OCI-LY3 (cell line): ENCODE measurements at regions not wholly inside any gene's neighbourhood (a gene's known extent, or its start where the extent isn't known, plus 50 kb on each side); places are given as distances from the start of the nearest gene placed in this dataset.

Experiments
- EZH2phosphoT487 ChIP-seq: fragments of 200-600 bp; shearing (Covaris generic); IDR thresholded peaks from 2 replicates; pipeline ENCODE4 v1.6.1; 2018; ENCODE audit warnings: antibody characterized with exemption, mixed run types, low read depth
- TF ChIP-seq, protein P1 (sequence below): fragments of 200-600, 300-600 bp; sonication (generic); IDR thresholded peaks from 2 replicates; pipeline ENCODE4 v1.5.1; 2014; ENCODE audit warnings: antibody characterized with exemption, low read length, low read depth

DNA sequence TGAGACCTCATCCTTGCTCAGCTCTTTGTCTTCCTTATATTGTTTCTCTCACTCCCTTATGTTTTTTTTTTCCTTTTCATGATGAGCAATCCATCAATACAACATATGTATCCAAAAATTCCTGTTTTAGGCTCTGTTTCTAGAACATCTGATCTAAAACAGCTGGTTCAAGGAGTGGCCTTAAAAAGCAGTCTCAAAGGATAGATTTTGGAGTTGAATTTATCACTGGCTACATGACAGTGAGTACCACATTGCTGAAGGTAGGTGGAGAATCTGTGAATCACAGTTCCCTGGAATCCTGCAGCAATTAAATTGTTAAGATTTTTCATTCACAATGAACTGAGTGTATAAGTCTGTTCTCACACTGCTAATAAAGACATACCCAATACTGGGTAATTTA, 155.8 kb upstream of the ADAMTS5 start:
- TF ChIP-seq, protein P1, sequence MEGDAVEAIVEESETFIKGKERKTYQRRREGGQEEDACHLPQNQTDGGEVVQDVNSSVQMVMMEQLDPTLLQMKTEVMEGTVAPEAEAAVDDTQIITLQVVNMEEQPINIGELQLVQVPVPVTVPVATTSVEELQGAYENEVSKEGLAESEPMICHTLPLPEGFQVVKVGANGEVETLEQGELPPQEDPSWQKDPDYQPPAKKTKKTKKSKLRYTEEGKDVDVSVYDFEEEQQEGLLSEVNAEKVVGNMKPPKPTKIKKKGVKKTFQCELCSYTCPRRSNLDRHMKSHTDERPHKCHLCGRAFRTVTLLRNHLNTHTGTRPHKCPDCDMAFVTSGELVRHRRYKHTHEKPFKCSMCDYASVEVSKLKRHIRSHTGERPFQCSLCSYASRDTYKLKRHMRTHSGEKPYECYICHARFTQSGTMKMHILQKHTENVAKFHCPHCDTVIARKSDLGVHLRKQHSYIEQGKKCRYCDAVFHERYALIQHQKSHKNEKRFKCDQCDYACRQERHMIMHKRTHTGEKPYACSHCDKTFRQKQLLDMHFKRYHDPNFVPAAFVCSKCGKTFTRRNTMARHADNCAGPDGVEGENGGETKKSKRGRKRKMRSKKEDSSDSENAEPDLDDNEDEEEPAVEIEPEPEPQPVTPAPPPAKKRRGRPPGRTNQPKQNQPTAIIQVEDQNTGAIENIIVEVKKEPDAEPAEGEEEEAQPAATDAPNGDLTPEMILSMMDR: no peak
- no peak for TF ChIP-seq EZH2phosphoT487
